ENCODE measurements at regions not wholly inside any gene's neighbourhood (a gene's known extent, or its start where the extent isn't known, plus 50 kb on each side); places are given as distances from the start of the nearest gene placed in this dataset.

GRCh38 chr16:16904601-16905000, 525.7 kb downstream of the NPIPA7 start:
- H3K9me3 ChIP-seq, result peaks cover 4% of the 10 kb centered on the region; the same call in 2 of the 3 replicates
- no peak overlapping the region for H3K27ac ChIP-seq
- FAIRE-seq (no peak), ATAC-seq (no peak), DNase-seq (ENCODE audit: low read depth in 1 of 2, low spot score in 1 of 2) (no peak)
- H3K4me2 ChIP-seq, result no peak overlapping the region
- ChIA-PET CTCF (no interaction called here), POLR2A (no interaction called here)
- H3K4me1 ChIP-seq, result 0 out of 3 replicates have a peak, but pooled peaks cover 5% of the 10 kb centered on the region
- WGBS (ENCODE audit: missing lambda C conversion rate), result 7% methylated on average over 1 of the region's 1 CpG
- no peak for TF ChIP-seq BHLHE40 (IDR thresholded peaks at IDR 0.05; ENCODE audit: low read depth, low read length)
- TF ChIP-seq CHD2 (IDR thresholded peaks at IDR 0.05; ENCODE audit: low read length, partially characterized antibody), result no peak
- TF ChIP-seq E2F6 (IDR thresholded peaks at IDR 0.05; ENCODE audit: borderline replicate concordance, low read depth), result no peak
- no peak for TF ChIP-seq CHD4 (IDR thresholded peaks at IDR 0.05; ENCODE audit: borderline replicate concordance)
- TF ChIP-seq FOSB (CRISPR knock-in tag; IDR thresholded peaks at IDR 0.05), result no peak
- TF ChIP-seq RCOR1 (IDR thresholded peaks at IDR 0.05; ENCODE audit: low read depth, low read length), result no peak
- no peak for TF ChIP-seq HEYL (CRISPR knock-in tag; IDR thresholded peaks at IDR 0.05)
- TF ChIP-seq CBX8 (IDR thresholded peaks at IDR 0.05), result no peak
- TF ChIP-seq JUNB (IDR thresholded peaks at IDR 0.05), result no peak
- TF ChIP-seq EHF (CRISPR knock-in tag; IDR thresholded peaks at IDR 0.05), result no peak
- TF ChIP-seq MAX (IDR thresholded peaks at IDR 0.05), result no peak
- TF ChIP-seq ZC3H11A (IDR thresholded peaks at IDR 0.05), result no peak
- no peak for TF ChIP-seq ZNF302 (CRISPR knock-in tag; IDR thresholded peaks at IDR 0.05)
- no peak for TF ChIP-seq NR3C1 (IDR thresholded peaks at IDR 0.05)
- no peak for TF ChIP-seq RNF2 (IDR thresholded peaks at IDR 0.05; ENCODE audit: borderline replicate concordance, low read depth)
- no peak for TF ChIP-seq JUN (IDR thresholded peaks at IDR 0.05)
- no peak for TF ChIP-seq MAFK (IDR thresholded peaks at IDR 0.05; ENCODE audit: partially characterized antibody)
- no peak for TF ChIP-seq ZSCAN20 (CRISPR knock-in tag; IDR thresholded peaks at IDR 0.05)
- H3K4me3 ChIP-seq, result no peak overlapping the region

GRCh38 chr16:16905850-16906249, 526.9 kb downstream of the NPIPA7 start:
- ChIA-PET POLR2A (no interaction called here), CTCF (no interaction called here)
- 0 out of 3 replicates have a peak, but pooled peaks cover 5% of the 10 kb centered on the region for H3K4me1 ChIP-seq
- H3K27ac ChIP-seq, result no peak overlapping the region
- WGBS (ENCODE audit: missing lambda C conversion rate), result 12% methylated on average over 3 of the region's 3 CpGs
- H3K4me2 ChIP-seq, result no peak overlapping the region
- H3K4me3 ChIP-seq, result no peak overlapping the region
- FAIRE-seq, result no peak
- no peak for DNase-seq (ENCODE audit: low read depth in 1 of 2, low spot score in 1 of 2)
- TF ChIP-seq USF2 (IDR thresholded peaks at IDR 0.05) (no peak), MAFK (IDR thresholded peaks at IDR 0.05; ENCODE audit: partially characterized antibody) (no peak), HMGXB4 (CRISPR knock-in tag; IDR thresholded peaks at IDR 0.05; ENCODE audit: borderline replicate concordance) (no peak), RAD21 (conservative IDR thresholded peaks at IDR 0.05 in 1 of 2, IDR thresholded peaks at IDR 0.05 in 1 of 2) (no peak), NR3C1 (IDR thresholded peaks at IDR 0.05) (no peak), ZNF302 (CRISPR knock-in tag; IDR thresholded peaks at IDR 0.05) (no peak), REST (IDR thresholded peaks at IDR 0.05) (no peak), ESRRA (IDR thresholded peaks at IDR 0.05; ENCODE audit: borderline replicate concordance, low read length) (no peak)
- ATAC-seq, result no peak
- H3K9me3 ChIP-seq, result peaks cover 4% of the 10 kb centered on the region; the same call in 1 of the 3 replicates
